ENCODE measurements at regions not wholly inside any gene's neighbourhood (a gene's known extent, or its start where the extent isn't known, plus 50 kb on each side); places are given as distances from the start of the nearest gene placed in this dataset.

DNA sequence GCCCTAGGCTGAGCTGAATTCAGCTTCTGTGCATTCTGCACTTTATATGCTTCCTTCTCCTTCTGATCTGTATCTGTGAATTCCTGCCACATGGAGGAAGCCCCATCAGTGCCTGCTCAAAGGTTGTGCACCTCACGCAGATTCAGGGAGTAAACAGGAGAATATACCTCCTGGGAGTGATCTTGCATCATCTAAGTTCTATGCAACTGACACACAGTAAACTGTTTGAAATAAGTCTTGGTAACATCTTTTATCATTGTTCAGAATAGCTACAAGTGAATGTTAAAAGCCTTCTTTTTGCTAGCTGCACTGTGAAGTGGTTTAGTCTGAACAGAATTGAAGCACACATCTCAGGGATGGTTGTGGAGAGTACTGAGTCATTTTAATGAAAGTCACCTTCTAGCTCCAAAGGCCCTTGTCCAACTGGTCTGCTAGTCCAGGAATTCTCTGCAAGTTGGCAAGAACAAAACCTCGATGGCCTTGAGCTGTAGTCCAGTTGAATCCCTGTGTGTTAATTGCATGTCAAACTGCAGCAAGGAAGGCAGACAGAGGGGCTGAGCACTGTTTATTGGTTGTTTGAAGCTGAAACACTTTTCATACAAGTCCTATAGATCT is 215.0 kb downstream of the WNT5A start:
- Histone ChIP-seq H3K4me1 (no peaks in the 10 kb centered on the region), H3K36me3 (ENCODE audit: insufficient read depth in 1 of 2, low read depth in 1 of 2) (no peaks in the 10 kb centered on the region), H3K27me3 (ENCODE audit: insufficient read depth in 3 of 3, low read length in 2 of 3) (peaks cover 0 to 2% (median 0%) of the 10 kb centered on the region in 3 donors), H3K9me3 (no peaks in the 10 kb centered on the region), H3K27ac (no peak overlapping the region), H3K4me3 (no peak overlapping the region)
- no peak for DNase-seq
- intact Hi-C loops (cut with DNase I), result no loop called here
- WGBS, 3 donors, result 46 to 61% (median 51%) methylated on average over 2 of the region's 2 CpGs
- no peak for ATAC-seq
- TF ChIP-seq, protein P1, sequence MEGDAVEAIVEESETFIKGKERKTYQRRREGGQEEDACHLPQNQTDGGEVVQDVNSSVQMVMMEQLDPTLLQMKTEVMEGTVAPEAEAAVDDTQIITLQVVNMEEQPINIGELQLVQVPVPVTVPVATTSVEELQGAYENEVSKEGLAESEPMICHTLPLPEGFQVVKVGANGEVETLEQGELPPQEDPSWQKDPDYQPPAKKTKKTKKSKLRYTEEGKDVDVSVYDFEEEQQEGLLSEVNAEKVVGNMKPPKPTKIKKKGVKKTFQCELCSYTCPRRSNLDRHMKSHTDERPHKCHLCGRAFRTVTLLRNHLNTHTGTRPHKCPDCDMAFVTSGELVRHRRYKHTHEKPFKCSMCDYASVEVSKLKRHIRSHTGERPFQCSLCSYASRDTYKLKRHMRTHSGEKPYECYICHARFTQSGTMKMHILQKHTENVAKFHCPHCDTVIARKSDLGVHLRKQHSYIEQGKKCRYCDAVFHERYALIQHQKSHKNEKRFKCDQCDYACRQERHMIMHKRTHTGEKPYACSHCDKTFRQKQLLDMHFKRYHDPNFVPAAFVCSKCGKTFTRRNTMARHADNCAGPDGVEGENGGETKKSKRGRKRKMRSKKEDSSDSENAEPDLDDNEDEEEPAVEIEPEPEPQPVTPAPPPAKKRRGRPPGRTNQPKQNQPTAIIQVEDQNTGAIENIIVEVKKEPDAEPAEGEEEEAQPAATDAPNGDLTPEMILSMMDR (IDR thresholded peaks at IDR 0.05), result no peak

GRCh38 chr3:55271549-55271948 is 215.6 kb downstream of the WNT5A start:
- TF ChIP-seq, protein P1 (IDR thresholded peaks at IDR 0.05), result no peak
- intact Hi-C loops (cut with DNase I), result no loop called here
- WGBS, 3 donors, result 53 to 59% (median 54%) methylated on average over 4 of the region's 4 CpGs

GRCh38 chr3:55270976-55271375 is 216.1 kb downstream of the WNT5A start:
- no peak for ATAC-seq
- intact Hi-C loops (cut with DNase I), result no loop called here
- H3K27ac ChIP-seq, result no peak overlapping the region
- DNase-seq, result no peak
- H3K9me3 ChIP-seq, result no peaks in the 10 kb centered on the region
- H3K36me3 ChIP-seq (ENCODE audit: insufficient read depth in 1 of 2, low read depth in 1 of 2), result no peaks in the 10 kb centered on the region
- peaks cover 0 to 2% (median 0%) of the 10 kb centered on the region in 3 donors for H3K27me3 ChIP-seq (ENCODE audit: insufficient read depth in 3 of 3, low read length in 2 of 3)
- H3K4me1 ChIP-seq, result no peaks in the 10 kb centered on the region
- no peak overlapping the region for H3K4me3 ChIP-seq
- TF ChIP-seq, protein P1 (IDR thresholded peaks at IDR 0.05), result no peak
- 47 to 57% (median 47%) methylated on average over 3 of the region's 3 CpGs for whole genome bisulfite sequencing, 3 donors

More at GRCh38 chr3:55271549-55271948, 215.6 kb downstream of the WNT5A start:
- ATAC-seq (no peak), DNase-seq (no peak)
- Histone ChIP-seq H3K36me3 (ENCODE audit: insufficient read depth in 1 of 2, low read depth in 1 of 2) (no peaks in the 10 kb centered on the region), H3K9me3 (no peaks in the 10 kb centered on the region), H3K27me3 (ENCODE audit: insufficient read depth in 3 of 3, low read length in 2 of 3) (peaks cover 0 to 2% (median 0%) of the 10 kb centered on the region in 3 donors), H3K4me1 (no peaks in the 10 kb centered on the region), H3K27ac (no peak overlapping the region), H3K4me3 (no peak overlapping the region)

GRCh38 chr3:55269636-55270035 is 217.5 kb downstream of the WNT5A start:
- 84 to 92% (median 91%) methylated on average over 4 of the region's 4 CpGs for WGBS, 3 donors
- Histone ChIP-seq H3K27me3 (ENCODE audit: insufficient read depth in 3 of 3, low read length in 2 of 3) (no peaks in the 10 kb centered on the region), H3K4me1 (no peaks in the 10 kb centered on the region), H3K36me3 (ENCODE audit: insufficient read depth in 1 of 2, low read depth in 1 of 2) (no peaks in the 10 kb centered on the region), H3K4me3 (no peak overlapping the region), H3K27ac (no peak overlapping the region), H3K9me3 (no peaks in the 10 kb centered on the region)
- intact Hi-C loops (cut with DNase I), result no loop called here
- DNase-seq, result no peak
- no peak for ATAC-seq
- TF ChIP-seq, protein P1 (IDR thresholded peaks at IDR 0.05), result no peak

DNA sequence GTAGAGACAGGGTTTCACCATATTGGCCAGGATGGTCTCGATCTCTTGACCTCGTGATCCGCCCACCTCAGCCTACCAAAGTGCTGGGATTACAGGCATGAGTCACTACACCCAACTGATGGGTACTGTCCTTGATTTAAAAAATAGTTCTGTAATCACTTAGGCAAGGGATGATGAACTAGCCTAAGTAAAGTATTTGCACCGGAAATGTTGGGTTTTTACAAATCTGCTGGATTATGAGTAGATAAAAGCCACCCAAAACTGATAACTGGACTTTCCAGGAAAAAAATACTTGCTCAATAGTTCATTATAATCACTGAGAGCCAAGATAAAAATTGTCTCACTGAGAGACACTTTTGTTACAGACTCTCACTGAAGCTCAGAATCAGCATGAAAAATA is 218.0 kb downstream of the WNT5A start:
- no peaks in the 10 kb centered on the region for H3K4me1 ChIP-seq
- no peaks in the 10 kb centered on the region for H3K9me3 ChIP-seq
- ATAC-seq (no peak), DNase-seq (no peak)
- TF ChIP-seq, protein P1 (IDR thresholded peaks at IDR 0.05), result no peak
- intact Hi-C loops (cut with DNase I), result no loop called here
- no peak overlapping the region for H3K27ac ChIP-seq
- H3K36me3 ChIP-seq (ENCODE audit: insufficient read depth in 1 of 2, low read depth in 1 of 2), result no peaks in the 10 kb centered on the region
- no peak overlapping the region for H3K4me3 ChIP-seq
- 76 to 90% (median 81%) methylated on average over 4 of the region's 4 CpGs for WGBS, 3 donors
- H3K27me3 ChIP-seq (ENCODE audit: insufficient read depth in 3 of 3, low read length in 2 of 3), result no peaks in the 10 kb centered on the region
